ENCODE measurements at regions not wholly inside any gene's neighbourhood (a gene's known extent, or its start where the extent isn't known, plus 50 kb on each side); places are given as distances from the start of the nearest gene placed in this dataset.

DNA sequence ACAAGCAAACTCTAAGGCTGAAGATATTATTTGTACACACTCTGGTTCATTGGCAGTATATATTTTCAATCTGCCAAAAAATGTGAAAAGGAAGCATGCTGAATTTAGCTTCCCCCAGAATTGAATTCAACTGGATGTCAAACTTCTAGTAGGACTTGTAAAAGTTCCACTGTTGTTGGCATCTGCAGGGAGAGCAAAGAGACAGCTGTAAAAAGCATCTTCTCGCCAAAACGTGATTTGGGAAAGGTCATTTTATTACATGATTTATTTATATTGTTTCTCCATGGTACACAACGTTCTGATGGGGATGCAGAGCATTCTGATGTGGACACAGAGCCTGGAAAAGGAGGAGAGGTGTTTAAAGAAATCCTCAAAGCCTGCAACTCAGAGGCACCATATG, 196.7 kb upstream of the ADAMTS9 start:
- TF ChIP-seq CTCF (IDR thresholded peaks at IDR 0.05), result no peak
- TF ChIP-seq EP300 (IDR thresholded peaks at IDR 0.05), result no peak

Measured in gastroesophageal sphincter (tissue), 3 donors.